ENCODE measurements at regions not wholly inside any gene's neighbourhood (a gene's known extent, or its start where the extent isn't known, plus 50 kb on each side); places are given as distances from the start of the nearest gene placed in this dataset.

DNA sequence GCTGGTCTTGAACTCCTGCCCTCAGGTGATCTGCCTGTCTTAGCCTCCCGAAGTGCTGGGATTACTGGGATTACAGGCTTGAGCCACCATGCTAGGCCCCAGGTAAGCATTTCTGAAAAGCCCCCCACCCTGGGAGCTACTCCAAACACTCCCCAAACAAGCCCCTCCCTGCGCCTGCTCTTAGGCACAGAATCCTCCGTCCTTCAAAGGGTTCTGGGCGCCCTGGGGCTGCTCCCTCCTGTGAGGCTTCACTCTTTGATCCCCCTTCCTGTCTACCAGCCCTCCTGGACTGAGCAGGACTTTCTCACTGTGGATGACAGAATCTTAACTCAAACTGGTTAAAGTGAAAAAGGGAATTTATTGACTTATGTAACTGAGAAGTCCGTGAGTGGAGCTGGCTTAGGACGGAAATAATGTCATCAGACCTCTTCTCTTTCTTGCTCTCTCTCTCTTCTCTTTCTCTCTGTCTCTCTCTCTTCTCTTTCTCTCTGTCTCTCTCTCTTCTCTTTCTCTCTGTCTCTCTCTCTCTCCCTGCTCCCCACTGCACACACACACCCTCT lies 66.9 kb upstream of the CLMN start:
- no peak for ATAC-seq
- TF ChIP-seq CSDC2 (CRISPR knock-in tag; IDR thresholded peaks at IDR 0.05) (no peak), ZNF8 (CRISPR knock-in tag; IDR thresholded peaks at IDR 0.05) (no peak), TCF4 (CRISPR knock-in tag; IDR thresholded peaks at IDR 0.05; ENCODE audit: borderline replicate concordance) (no peak), PPARA (CRISPR knock-in tag; IDR thresholded peaks at IDR 0.05; ENCODE audit: borderline replicate concordance) (no peak), ISL1 (CRISPR knock-in tag; IDR thresholded peaks at IDR 0.05) (no peak), ESRRG (CRISPR knock-in tag; IDR thresholded peaks at IDR 0.05) (no peak)

GRCh38 chr14:95385701-95386100 lies 66.0 kb upstream of the CLMN start:
- TF ChIP-seq ZFP3 (CRISPR knock-in tag; IDR thresholded peaks at IDR 0.05) (no peak), ZFP30 (CRISPR knock-in tag; IDR thresholded peaks at IDR 0.05) (no peak), ZNF565 (CRISPR knock-in tag; conservative IDR thresholded peaks at IDR 0.05; ENCODE audit: low read depth) (no peak), TCF4 (CRISPR knock-in tag; IDR thresholded peaks at IDR 0.05; ENCODE audit: borderline replicate concordance) (no peak), TOX (CRISPR knock-in tag; IDR thresholded peaks at IDR 0.05; ENCODE audit: borderline replicate concordance) (no peak), ZNF70 (CRISPR knock-in tag; IDR thresholded peaks at IDR 0.05) (no peak)
- TF ChIP-seq, protein P1, sequence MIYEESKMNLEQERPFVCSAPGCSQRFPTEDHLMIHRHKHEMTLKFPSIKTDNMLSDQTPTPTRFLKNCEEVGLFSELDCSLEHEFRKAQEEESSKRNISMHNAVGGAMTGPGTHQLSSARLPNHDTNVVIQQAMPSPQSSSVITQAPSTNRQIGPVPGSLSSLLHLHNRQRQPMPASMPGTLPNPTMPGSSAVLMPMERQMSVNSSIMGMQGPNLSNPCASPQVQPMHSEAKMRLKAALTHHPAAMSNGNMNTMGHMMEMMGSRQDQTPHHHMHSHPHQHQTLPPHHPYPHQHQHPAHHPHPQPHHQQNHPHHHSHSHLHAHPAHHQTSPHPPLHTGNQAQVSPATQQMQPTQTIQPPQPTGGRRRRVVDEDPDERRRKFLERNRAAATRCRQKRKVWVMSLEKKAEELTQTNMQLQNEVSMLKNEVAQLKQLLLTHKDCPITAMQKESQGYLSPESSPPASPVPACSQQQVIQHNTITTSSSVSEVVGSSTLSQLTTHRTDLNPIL (CRISPR knock-in tag; IDR thresholded peaks at IDR 0.05; ENCODE audit: low read depth) = no peak
- TF ChIP-seq, protein P2, sequence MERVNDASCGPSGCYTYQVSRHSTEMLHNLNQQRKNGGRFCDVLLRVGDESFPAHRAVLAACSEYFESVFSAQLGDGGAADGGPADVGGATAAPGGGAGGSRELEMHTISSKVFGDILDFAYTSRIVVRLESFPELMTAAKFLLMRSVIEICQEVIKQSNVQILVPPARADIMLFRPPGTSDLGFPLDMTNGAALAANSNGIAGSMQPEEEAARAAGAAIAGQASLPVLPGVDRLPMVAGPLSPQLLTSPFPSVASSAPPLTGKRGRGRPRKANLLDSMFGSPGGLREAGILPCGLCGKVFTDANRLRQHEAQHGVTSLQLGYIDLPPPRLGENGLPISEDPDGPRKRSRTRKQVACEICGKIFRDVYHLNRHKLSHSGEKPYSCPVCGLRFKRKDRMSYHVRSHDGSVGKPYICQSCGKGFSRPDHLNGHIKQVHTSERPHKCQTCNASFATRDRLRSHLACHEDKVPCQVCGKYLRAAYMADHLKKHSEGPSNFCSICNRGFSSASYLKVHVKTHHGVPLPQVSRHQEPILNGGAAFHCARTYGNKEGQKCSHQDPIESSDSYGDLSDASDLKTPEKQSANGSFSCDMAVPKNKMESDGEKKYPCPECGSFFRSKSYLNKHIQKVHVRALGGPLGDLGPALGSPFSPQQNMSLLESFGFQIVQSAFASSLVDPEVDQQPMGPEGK (CRISPR knock-in tag; IDR thresholded peaks at IDR 0.05; ENCODE audit: borderline replicate concordance) = no peak
- ATAC-seq = no peak

- TF ChIP-seq GLIS3 (CRISPR knock-in tag; IDR thresholded peaks at IDR 0.05) (no peak), ZFP3 (CRISPR knock-in tag; IDR thresholded peaks at IDR 0.05) (no peak), ZNF8 (CRISPR knock-in tag; IDR thresholded peaks at IDR 0.05) (no peak), ZFP30 (CRISPR knock-in tag; IDR thresholded peaks at IDR 0.05) (no peak), TCF4 (CRISPR knock-in tag; IDR thresholded peaks at IDR 0.05; ENCODE audit: borderline replicate concordance) (no peak), OSR1 (CRISPR knock-in tag; IDR thresholded peaks at IDR 0.05) (no peak)
- TF ChIP-seq, protein P1 (CRISPR knock-in tag; IDR thresholded peaks at IDR 0.05; ENCODE audit: low read depth) = no peak
- TF ChIP-seq, protein P3, sequence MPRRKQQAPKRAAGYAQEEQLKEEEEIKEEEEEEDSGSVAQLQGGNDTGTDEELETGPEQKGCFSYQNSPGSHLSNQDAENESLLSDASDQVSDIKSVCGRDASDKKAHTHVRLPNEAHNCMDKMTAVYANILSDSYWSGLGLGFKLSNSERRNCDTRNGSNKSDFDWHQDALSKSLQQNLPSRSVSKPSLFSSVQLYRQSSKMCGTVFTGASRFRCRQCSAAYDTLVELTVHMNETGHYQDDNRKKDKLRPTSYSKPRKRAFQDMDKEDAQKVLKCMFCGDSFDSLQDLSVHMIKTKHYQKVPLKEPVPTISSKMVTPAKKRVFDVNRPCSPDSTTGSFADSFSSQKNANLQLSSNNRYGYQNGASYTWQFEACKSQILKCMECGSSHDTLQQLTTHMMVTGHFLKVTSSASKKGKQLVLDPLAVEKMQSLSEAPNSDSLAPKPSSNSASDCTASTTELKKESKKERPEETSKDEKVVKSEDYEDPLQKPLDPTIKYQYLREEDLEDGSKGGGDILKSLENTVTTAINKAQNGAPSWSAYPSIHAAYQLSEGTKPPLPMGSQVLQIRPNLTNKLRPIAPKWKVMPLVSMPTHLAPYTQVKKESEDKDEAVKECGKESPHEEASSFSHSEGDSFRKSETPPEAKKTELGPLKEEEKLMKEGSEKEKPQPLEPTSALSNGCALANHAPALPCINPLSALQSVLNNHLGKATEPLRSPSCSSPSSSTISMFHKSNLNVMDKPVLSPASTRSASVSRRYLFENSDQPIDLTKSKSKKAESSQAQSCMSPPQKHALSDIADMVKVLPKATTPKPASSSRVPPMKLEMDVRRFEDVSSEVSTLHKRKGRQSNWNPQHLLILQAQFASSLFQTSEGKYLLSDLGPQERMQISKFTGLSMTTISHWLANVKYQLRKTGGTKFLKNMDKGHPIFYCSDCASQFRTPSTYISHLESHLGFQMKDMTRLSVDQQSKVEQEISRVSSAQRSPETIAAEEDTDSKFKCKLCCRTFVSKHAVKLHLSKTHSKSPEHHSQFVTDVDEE (CRISPR knock-in tag; IDR thresholded peaks at IDR 0.05) = no peak
- no peak for ATAC-seq
These were observed 63.0 kb upstream of the CLMN start for GRCh38 chr14:95382747-95383146.

DNA sequence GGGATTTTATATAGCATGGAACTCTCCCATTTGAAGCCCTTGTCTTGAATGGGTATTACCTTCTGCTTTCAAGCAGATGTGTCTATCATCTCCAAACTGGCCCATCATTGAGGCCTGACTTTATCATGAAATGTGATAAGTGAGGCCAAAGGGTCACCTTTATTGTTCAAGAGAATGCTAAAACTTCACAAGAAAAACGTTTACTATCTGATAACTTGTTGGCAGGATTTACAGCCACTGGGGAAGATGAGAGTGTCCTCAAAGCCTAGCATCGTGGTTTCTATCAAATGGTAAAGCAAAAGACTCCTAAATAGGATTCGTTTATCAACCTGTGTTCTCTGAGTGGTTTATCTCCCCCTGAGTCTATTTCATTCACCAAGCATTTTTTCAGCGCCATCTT lies 62.0 kb upstream of the CLMN start:
- no peak for TF ChIP-seq ZNF565 (CRISPR knock-in tag; conservative IDR thresholded peaks at IDR 0.05; ENCODE audit: low read depth)
- no peak for TF ChIP-seq ZFP3 (CRISPR knock-in tag; IDR thresholded peaks at IDR 0.05)
- no peak for TF ChIP-seq TCF4 (CRISPR knock-in tag; IDR thresholded peaks at IDR 0.05; ENCODE audit: borderline replicate concordance)
- TF ChIP-seq ZFP30 (CRISPR knock-in tag; IDR thresholded peaks at IDR 0.05) = no peak
- TF ChIP-seq RARB (CRISPR knock-in tag; IDR thresholded peaks at IDR 0.05) = no peak
- TF ChIP-seq, protein P4, sequence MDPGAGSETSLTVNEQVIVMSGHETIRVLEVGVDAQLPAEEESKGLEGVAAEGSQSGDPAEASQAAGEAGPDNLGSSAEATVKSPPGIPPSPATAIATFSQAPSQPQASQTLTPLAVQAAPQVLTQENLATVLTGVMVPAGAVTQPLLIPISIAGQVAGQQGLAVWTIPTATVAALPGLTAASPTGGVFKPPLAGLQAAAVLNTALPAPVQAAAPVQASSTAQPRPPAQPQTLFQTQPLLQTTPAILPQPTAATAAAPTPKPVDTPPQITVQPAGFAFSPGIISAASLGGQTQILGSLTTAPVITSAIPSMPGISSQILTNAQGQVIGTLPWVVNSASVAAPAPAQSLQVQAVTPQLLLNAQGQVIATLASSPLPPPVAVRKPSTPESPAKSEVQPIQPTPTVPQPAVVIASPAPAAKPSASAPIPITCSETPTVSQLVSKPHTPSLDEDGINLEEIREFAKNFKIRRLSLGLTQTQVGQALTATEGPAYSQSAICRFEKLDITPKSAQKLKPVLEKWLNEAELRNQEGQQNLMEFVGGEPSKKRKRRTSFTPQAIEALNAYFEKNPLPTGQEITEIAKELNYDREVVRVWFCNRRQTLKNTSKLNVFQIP (CRISPR knock-in tag; IDR thresholded peaks at IDR 0.05; ENCODE audit: borderline replicate concordance, low read depth) = no peak
- TF ChIP-seq OSR1 (CRISPR knock-in tag; IDR thresholded peaks at IDR 0.05) = no peak

More for the DNA sequence above, 62.0 kb upstream of the CLMN start:
- no peak for ATAC-seq
